ENCODE measurements at regions not wholly inside any gene's neighbourhood (a gene's known extent, or its start where the extent isn't known, plus 50 kb on each side); places are given as distances from the start of the nearest gene placed in this dataset.
"Not testable (repeated sequence)": the region's sequence is repeated elsewhere in the genome, so short reads cannot be mapped to it uniquely, and the experiment has no call there.

DNA sequence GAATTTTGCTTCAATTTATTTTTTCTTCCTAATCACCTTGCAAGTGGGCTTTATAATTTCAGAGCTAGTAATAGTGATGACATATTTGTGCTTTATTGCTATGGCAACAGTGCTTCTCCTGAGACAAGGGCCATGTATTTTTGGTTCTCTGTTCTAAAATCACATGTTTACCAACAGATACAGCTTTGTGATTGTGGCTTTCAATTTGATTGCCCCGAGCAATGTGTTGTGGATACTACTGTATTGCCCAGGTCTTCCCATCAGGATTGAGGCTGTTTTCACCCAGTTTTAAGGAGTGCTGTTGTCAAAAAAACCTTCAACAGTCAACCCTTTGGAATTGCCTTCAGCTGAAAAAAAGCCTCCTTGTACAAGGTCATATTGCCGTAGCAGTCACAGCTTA lies 841.4 kb upstream of the VRK2 start:
- in situ Hi-C loops (cut with HindIII; ENCODE audit: low pct_unique_long_range_greater_than_20kb, low sequenced_read_pairs) = no loop called here
- no peak for TF ChIP-seq JUND (IDR thresholded peaks at IDR 0.05; ENCODE audit: low read depth)
- no peak for DNase-seq (ENCODE audit: low read depth in 1 of 2, low spot score in 1 of 2)

DNA sequence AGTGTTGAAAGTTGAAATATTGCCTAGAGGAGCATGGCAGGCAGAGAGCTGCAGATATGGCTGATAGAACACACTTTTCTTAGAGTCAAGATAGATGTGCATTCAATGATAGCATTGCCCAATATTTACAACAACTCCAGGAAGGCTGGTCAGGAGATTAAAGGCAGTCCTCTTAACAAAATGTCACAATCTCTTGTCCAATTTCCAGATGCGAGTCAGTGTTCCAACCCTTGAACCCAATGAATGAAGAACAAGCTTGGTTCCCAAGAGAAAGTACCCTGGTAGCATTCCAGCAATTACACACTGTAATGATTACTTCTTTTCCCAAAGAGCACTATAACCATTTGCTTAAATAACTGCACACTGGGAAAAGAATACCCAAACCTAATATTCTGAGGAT lies 839.4 kb upstream of the VRK2 start:
- DNase-seq (ENCODE audit: low read depth in 1 of 2, low spot score in 1 of 2) = no peak
- no peak for TF ChIP-seq JUND (IDR thresholded peaks at IDR 0.05; ENCODE audit: low read depth)
- in situ Hi-C loops (cut with HindIII; ENCODE audit: low pct_unique_long_range_greater_than_20kb, low sequenced_read_pairs) = no loop called here

GRCh38 chr2:57209799-57210198 lies 836.8 kb upstream of the VRK2 start:
- in situ Hi-C loops (cut with HindIII; ENCODE audit: low pct_unique_long_range_greater_than_20kb, low sequenced_read_pairs) = no loop called here
- TF ChIP-seq JUND (IDR thresholded peaks at IDR 0.05; ENCODE audit: low read depth) = no peak
- DNase-seq (ENCODE audit: low read depth in 1 of 2, low spot score in 1 of 2) = no peak

GRCh38 chr2:57210855-57211254 lies 835.8 kb upstream of the VRK2 start:
- TF ChIP-seq JUND (IDR thresholded peaks at IDR 0.05; ENCODE audit: low read depth) = no peak
- in situ Hi-C loops (cut with HindIII; ENCODE audit: low pct_unique_long_range_greater_than_20kb, low sequenced_read_pairs) = no loop called here
- DNase-seq (ENCODE audit: low read depth in 1 of 2, low spot score in 1 of 2) = no peak

DNA sequence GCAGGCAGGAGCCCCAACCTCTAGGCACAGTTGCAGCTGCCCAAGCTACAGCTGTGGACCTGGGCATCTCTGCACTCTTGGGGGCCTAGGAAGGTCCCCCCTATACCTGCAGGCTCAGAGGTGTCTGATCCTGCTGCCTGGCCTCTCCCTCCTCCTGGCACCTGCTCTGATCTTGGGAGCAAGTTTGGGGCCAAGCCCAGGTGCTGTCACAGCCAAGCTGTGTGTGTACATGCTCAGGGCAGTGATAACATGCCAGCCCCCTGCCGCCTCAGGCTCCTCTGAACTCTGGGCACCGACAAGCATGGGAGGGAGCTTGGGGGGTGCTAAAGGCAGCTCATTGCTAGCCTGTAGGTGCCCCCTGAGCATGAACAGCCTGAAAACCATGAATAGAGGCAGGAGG lies 829.6 kb upstream of the VRK2 start:
- in situ Hi-C loops (cut with HindIII; ENCODE audit: low pct_unique_long_range_greater_than_20kb, low sequenced_read_pairs) = no loop called here
- no peak for DNase-seq (ENCODE audit: low read depth in 1 of 2, low spot score in 1 of 2)
- no peak for TF ChIP-seq JUND (IDR thresholded peaks at IDR 0.05; ENCODE audit: low read depth)

DNA sequence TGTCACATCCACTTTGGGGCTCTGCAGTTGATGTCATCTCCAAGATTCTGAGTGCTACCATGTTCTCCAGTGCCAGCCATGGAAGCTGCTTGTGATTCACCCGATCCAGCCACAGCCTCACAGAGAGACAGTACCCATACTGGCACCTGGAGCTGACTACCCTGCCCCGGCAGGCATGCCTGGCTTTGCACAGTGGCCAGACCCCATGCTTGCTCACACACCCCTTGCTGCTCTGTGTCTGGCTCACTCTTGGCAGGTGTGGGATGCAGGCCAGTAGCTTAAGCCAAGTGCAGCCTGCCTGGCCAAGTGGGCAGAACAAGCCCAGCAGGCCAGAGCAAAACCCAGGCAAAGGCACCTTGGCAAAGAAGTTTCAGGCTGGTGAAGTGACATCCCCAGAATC lies 828.4 kb upstream of the VRK2 start:
- in situ Hi-C loops (cut with HindIII; ENCODE audit: low pct_unique_long_range_greater_than_20kb, low sequenced_read_pairs) = no loop called here
- no peak for DNase-seq (ENCODE audit: low read depth in 1 of 2, low spot score in 1 of 2)
- no peak for TF ChIP-seq JUND (IDR thresholded peaks at IDR 0.05; ENCODE audit: low read depth)

DNA sequence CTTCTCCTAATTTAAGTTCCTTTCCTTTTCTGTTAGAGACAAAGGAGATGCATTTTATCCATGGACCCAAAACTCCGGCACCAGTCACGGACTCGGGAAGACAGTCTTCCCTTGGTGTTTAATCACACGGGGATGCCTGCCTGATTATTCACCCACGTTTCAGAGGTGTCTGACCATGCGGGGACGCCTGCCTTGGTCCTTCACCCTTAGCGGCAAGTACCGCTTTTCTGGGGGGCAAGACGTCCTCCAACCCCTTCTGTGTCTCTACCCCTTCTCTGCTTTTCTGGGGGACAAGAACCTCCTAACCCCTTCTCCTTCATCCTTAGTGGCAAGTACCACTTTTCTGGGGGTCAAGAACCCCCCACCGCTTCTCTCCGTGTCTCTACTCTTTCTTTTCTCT lies 816.9 kb upstream of the VRK2 start:
- DNase-seq (ENCODE audit: low read depth in 1 of 2, low spot score in 1 of 2); in situ Hi-C loops (cut with HindIII; ENCODE audit: low pct_unique_long_range_greater_than_20kb, low sequenced_read_pairs): not testable (repeated sequence)

- in situ Hi-C loops (cut with HindIII; ENCODE audit: low pct_unique_long_range_greater_than_20kb, low sequenced_read_pairs); DNase-seq (ENCODE audit: low read depth in 1 of 2, low spot score in 1 of 2): not testable (repeated sequence)
Observed at GRCh38 chr2:57232341-57232740, 814.3 kb upstream of the VRK2 start.

GRCh38 chr2:57251495-57251894 lies 795.1 kb upstream of the VRK2 start:
- in situ Hi-C loops (cut with HindIII; ENCODE audit: low pct_unique_long_range_greater_than_20kb, low sequenced_read_pairs); DNase-seq (ENCODE audit: low read depth in 1 of 2, low spot score in 1 of 2): not testable (repeated sequence)

GRCh38 chr2:57276408-57276807 lies 770.2 kb upstream of the VRK2 start:
- in situ Hi-C loops (cut with HindIII; ENCODE audit: low pct_unique_long_range_greater_than_20kb, low sequenced_read_pairs); DNase-seq (ENCODE audit: low read depth in 1 of 2, low spot score in 1 of 2): not testable (repeated sequence)

GRCh38 chr2:57278451-57278850 lies 768.2 kb upstream of the VRK2 start:
- no peak for TF ChIP-seq JUND (IDR thresholded peaks at IDR 0.05; ENCODE audit: low read depth)
- in situ Hi-C loops (cut with HindIII; ENCODE audit: low pct_unique_long_range_greater_than_20kb, low sequenced_read_pairs) = no loop called here
- no peak for DNase-seq (ENCODE audit: low read depth in 1 of 2, low spot score in 1 of 2)

DNA sequence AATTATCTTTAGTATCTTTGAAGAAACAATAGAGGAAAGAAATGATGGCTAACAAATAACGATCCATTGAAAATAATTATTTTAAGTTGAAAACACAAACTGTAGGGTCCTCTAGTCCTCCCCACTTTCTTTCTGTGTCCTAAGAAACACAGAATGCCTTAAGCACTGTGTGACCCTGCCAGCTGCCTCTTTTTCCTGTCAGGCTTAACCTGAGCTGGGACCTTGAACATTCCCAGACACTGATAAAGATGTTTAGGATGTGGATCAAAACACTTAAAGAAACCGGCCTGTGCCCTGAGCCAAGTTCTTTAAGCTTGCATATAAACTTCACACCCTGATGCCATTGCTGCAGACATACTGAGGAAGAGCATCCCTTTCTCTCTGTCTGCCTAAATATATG lies 755.4 kb upstream of the VRK2 start:
- in situ Hi-C loops (cut with HindIII; ENCODE audit: low pct_unique_long_range_greater_than_20kb, low sequenced_read_pairs) = no loop called here
- no peak for TF ChIP-seq JUND (IDR thresholded peaks at IDR 0.05; ENCODE audit: low read depth)

DNA sequence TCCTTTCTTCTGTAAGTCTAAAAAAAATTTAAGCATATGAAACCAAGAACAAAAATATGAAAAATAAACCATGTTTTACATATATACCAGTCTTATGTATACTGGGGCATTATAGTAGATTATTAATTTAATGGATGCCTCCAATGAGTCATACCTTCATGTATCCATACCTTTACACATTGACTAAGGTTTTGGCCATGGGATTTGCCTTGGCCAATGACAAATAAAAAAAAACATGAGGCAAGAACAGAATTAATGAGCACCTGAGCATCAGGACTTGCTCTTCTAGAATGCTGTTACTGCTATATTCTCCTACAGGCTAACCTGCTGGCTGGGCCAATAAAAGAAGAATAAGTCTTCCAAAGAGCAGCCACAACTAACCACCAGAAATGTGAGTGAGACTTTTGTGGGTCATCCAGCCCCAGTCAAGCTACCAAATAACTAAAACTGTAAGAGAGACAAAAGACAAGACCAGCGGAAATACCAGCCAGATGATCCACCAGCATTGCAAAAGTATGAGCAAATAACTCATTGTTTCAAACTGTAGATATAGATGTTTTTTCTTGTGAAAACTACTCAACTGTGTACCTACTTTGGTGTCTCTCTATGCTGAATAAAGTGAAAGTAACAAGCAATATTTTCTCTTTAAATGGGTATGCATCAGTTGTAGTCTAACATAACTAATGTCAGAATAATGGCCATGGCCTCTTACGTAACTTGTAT lies 749.6 kb upstream of the VRK2 start:
- DNase-seq (ENCODE audit: low read depth in 1 of 2, low spot score in 1 of 2) = no peak
- TF ChIP-seq JUND (IDR thresholded peaks at IDR 0.05; ENCODE audit: low read depth) = no peak
- in situ Hi-C loops (cut with HindIII; ENCODE audit: low pct_unique_long_range_greater_than_20kb, low sequenced_read_pairs) = no loop called here

More for the DNA sequence above, 755.4 kb upstream of the VRK2 start:
- DNase-seq (ENCODE audit: low read depth in 1 of 2, low spot score in 1 of 2) = no peak

- in situ Hi-C loops (cut with HindIII; ENCODE audit: low pct_unique_long_range_greater_than_20kb, low sequenced_read_pairs) = no loop called here
- no peak for DNase-seq (ENCODE audit: low read depth in 1 of 2, low spot score in 1 of 2)
- no peak for TF ChIP-seq JUND (IDR thresholded peaks at IDR 0.05; ENCODE audit: low read depth)
Observed at GRCh38 chr2:57313678-57314077, 732.9 kb upstream of the VRK2 start.

Measured in T47D (cell line).